Mesendoderm (in vitro differentiated cells): ENCODE measurements at regions not wholly inside any gene's neighbourhood (a gene's known extent, or its start where the extent isn't known, plus 50 kb on each side); places are given as distances from the start of the nearest gene placed in this dataset.

Source experiments
- DNase-seq: peaks from one replicate; pipeline ENCODE4 v3.0.0; 2013
- H2AK5ac ChIP-seq: 2 replicates; pipeline ENCODE4 v1.6.1; 2013; ENCODE audit warnings: low read length, inconsistent platforms
- H2BK120ac ChIP-seq: 2 replicates; pipeline ENCODE4 v1.6.1; 2013; ENCODE audit warnings: low read depth, mild to moderate bottlenecking, low read length, moderate library complexity, mixed read lengths
- H2BK15ac ChIP-seq: replicated peaks from 2 replicates; pipeline ENCODE4 v1.6.1; 2013; ENCODE audit warnings: low read depth, mild to moderate bottlenecking, moderate library complexity
- H2BK5ac ChIP-seq: 2 replicates; pipeline ENCODE4 v1.6.1; 2013; ENCODE audit warnings: low read length, inconsistent platforms
- H3K18ac ChIP-seq: 2 replicates; pipeline ENCODE4 v1.6.1; 2013; ENCODE audit warnings: mild to moderate bottlenecking, low read length, mixed read lengths
- H3K23ac ChIP-seq: one replicate; pipeline ENCODE4 v1.6.1; 2013; ENCODE audit warnings: low read length
- H3K27ac ChIP-seq: 2 replicates; pipeline ENCODE4 v1.5.1; 2013; ENCODE audit warnings: low read depth, mild to moderate bottlenecking, inconsistent platforms, low read length, moderate library complexity
- H3K27me3 ChIP-seq: 2 replicates; pipeline ENCODE4 v1.6.1; 2013; ENCODE audit warnings: low read length, control low read depth, mild to moderate bottlenecking, inconsistent platforms; ENCODE audit not compliant: insufficient read depth, poor library complexity
- H3K36me3 ChIP-seq: 2 replicates; pipeline ENCODE4 v1.6.1; 2013; ENCODE audit warnings: low read length, inconsistent platforms; ENCODE audit not compliant: control insufficient read depth, insufficient read depth
- H3K4ac ChIP-seq: one replicate; pipeline ENCODE4 v1.6.1; 2013; ENCODE audit warnings: low read depth, mild to moderate bottlenecking, low read length, moderate library complexity
- H3K4me1 ChIP-seq: 2 replicates; pipeline ENCODE4 v1.6.1; 2013; ENCODE audit warnings: low read depth, low read length, inconsistent platforms; ENCODE audit not compliant: control insufficient read depth
- H3K4me2 ChIP-seq: 2 replicates; pipeline ENCODE4 v1.6.1; 2013; ENCODE audit warnings: low read length
- H3K4me3 ChIP-seq: 2 replicates; pipeline ENCODE4 v1.5.1; 2013; ENCODE audit warnings: mild to moderate bottlenecking, low read length
- H3K56ac ChIP-seq: one replicate; pipeline ENCODE4 v1.6.1; 2013; ENCODE audit warnings: low read length
- H3K79me1 ChIP-seq: 2 replicates; pipeline ENCODE4 v1.6.1; 2013; ENCODE audit warnings: low read length, inconsistent platforms
- H3K79me2 ChIP-seq: 2 replicates; pipeline ENCODE4 v1.6.1; 2013; ENCODE audit warnings: mild to moderate bottlenecking, low read length; ENCODE audit not compliant: control insufficient read depth, insufficient read depth
- H3K9ac ChIP-seq: 2 replicates; pipeline ENCODE4 v1.6.1; 2013; ENCODE audit warnings: low read length, inconsistent platforms
- H4K5ac ChIP-seq: one replicate; pipeline ENCODE4 v1.6.1; 2013; ENCODE audit warnings: low read length
- H4K8ac ChIP-seq: one replicate; pipeline ENCODE4 v1.6.1; 2013; ENCODE audit warnings: low read depth, mild to moderate bottlenecking, control low read depth, low read length, moderate library complexity
- WGBS: extraction: QIAGEN DNeasy Blood & Tissue Kit; methylation state at CpG from one replicate; pipeline ENCODE4 v1.1.7; 2013; ENCODE audit warnings: low lambda C conversion rate, missing lambda C conversion rate; ENCODE audit not compliant: insufficient coverage; ENCODE audit errors: extremely low coverage; 5-methylcytosine and 5-hydroxymethylcytosine counted together

GRCh38 chr2:107202962-107203591 is 317.1 kb upstream of the ST6GAL2 start:
- no peak for DNase-seq
- H3K9ac ChIP-seq: no peak overlapping the region
- no peaks in the 10 kb centered on the region for H3K79me1 ChIP-seq
- H3K79me2 ChIP-seq: no peaks in the 10 kb centered on the region
- H2BK5ac ChIP-seq: no peak overlapping the region
- no peak overlapping the region for H3K18ac ChIP-seq
- no peak overlapping the region for H3K23ac ChIP-seq
- H3K56ac ChIP-seq: no peak overlapping the region
- H3K4ac ChIP-seq: no peak overlapping the region
- no peak overlapping the region for H3K4me3 ChIP-seq
- WGBS: no CpG with 5 or more reads among the region's 2 CpGs
- no peaks in the 10 kb centered on the region for H3K27me3 ChIP-seq
- no peak overlapping the region for H4K5ac ChIP-seq
- H2BK15ac ChIP-seq: no peak overlapping the region
- no peak overlapping the region for H3K4me2 ChIP-seq
- H4K8ac ChIP-seq: no peak overlapping the region
- H2BK120ac ChIP-seq: no peak overlapping the region
- H3K4me1 ChIP-seq: no peaks in the 10 kb centered on the region
- H2AK5ac ChIP-seq: no peak overlapping the region
- H3K36me3 ChIP-seq: no peaks in the 10 kb centered on the region
- no peak overlapping the region for H3K27ac ChIP-seq

- no CpG with 5 or more reads among the region's 9 CpGs for WGBS
- no peak for DNase-seq
Measured at GRCh38 chr2:107215401-107216350, 329.7 kb upstream of the ST6GAL2 start.

GRCh38 chr2:107218208-107218607 is 332.2 kb upstream of the ST6GAL2 start:
- Histone ChIP-seq H3K4me1 (no peaks in the 10 kb centered on the region), H3K27me3 (no peaks in the 10 kb centered on the region), H2BK5ac (no peak overlapping the region), H3K4me2 (no peak overlapping the region), H2AK5ac (no peak overlapping the region), H3K36me3 (no peaks in the 10 kb centered on the region), H3K56ac (no peak overlapping the region), H3K18ac (no peak overlapping the region), H2BK120ac (no peak overlapping the region), H4K8ac (no peak overlapping the region), H4K5ac (no peak overlapping the region), H3K4me3 (no peak overlapping the region), H3K27ac (no peak overlapping the region), H3K79me2 (no peaks in the 10 kb centered on the region), H3K9ac (no peak overlapping the region), H3K79me1 (no peaks in the 10 kb centered on the region), H2BK15ac (no peak overlapping the region), H3K23ac (no peak overlapping the region), H3K4ac (no peak overlapping the region)
- no peak for DNase-seq
- no CpG with 5 or more reads among the region's 1 CpG for WGBS

More at GRCh38 chr2:107215401-107216350, 329.7 kb upstream of the ST6GAL2 start:
- H3K4me1 ChIP-seq: no peaks in the 10 kb centered on the region
- H3K36me3 ChIP-seq: no peaks in the 10 kb centered on the region
- no peaks in the 10 kb centered on the region for H3K79me1 ChIP-seq
- H3K9ac ChIP-seq: no peak overlapping the region
- H3K18ac ChIP-seq: no peak overlapping the region
- no peak overlapping the region for H2BK15ac ChIP-seq
- H3K23ac ChIP-seq: no peak overlapping the region
- H3K4me3 ChIP-seq: no peak overlapping the region
- H2AK5ac ChIP-seq: no peak overlapping the region
- no peak overlapping the region for H3K4me2 ChIP-seq
- no peak overlapping the region for H2BK5ac ChIP-seq
- H3K4ac ChIP-seq: no peak overlapping the region
- H3K27me3 ChIP-seq: no peaks in the 10 kb centered on the region
- no peak overlapping the region for H3K56ac ChIP-seq
- H4K8ac ChIP-seq: no peak overlapping the region
- H3K27ac ChIP-seq: no peak overlapping the region
- H3K79me2 ChIP-seq: no peaks in the 10 kb centered on the region
- no peak overlapping the region for H4K5ac ChIP-seq
- H2BK120ac ChIP-seq: no peak overlapping the region

GRCh38 chr2:107222466-107222865 is 336.5 kb upstream of the ST6GAL2 start:
- Histone ChIP-seq H3K56ac (no peak overlapping the region), H3K4me3 (no peak overlapping the region), H4K8ac (no peak overlapping the region), H4K5ac (no peak overlapping the region), H3K4ac (no peak overlapping the region), H3K36me3 (no peaks in the 10 kb centered on the region), H3K4me1 (no peaks in the 10 kb centered on the region), H2AK5ac (no peak overlapping the region), H3K79me1 (no peaks in the 10 kb centered on the region), H3K27ac (no peak overlapping the region), H2BK15ac (no peak overlapping the region), H3K79me2 (no peaks in the 10 kb centered on the region), H3K9ac (no peak overlapping the region), H2BK5ac (no peak overlapping the region), H3K27me3 (no peaks in the 10 kb centered on the region), H3K23ac (no peak overlapping the region), H3K18ac (no peak overlapping the region), H2BK120ac (no peak overlapping the region), H3K4me2 (no peak overlapping the region)
- DNase-seq: peak; percentile 67

- Histone ChIP-seq H3K4me3 (no peak overlapping the region), H3K56ac (no peak overlapping the region), H4K5ac (no peak overlapping the region), H3K27ac (no peak overlapping the region), H3K27me3 (no peaks in the 10 kb centered on the region), H3K36me3 (no peaks in the 10 kb centered on the region), H2AK5ac (no peak overlapping the region), H4K8ac (no peak overlapping the region), H3K18ac (no peak overlapping the region), H3K79me2 (no peaks in the 10 kb centered on the region), H3K4ac (no peak overlapping the region), H3K23ac (no peak overlapping the region), H2BK5ac (no peak overlapping the region), H3K79me1 (no peaks in the 10 kb centered on the region), H3K9ac (no peak overlapping the region), H2BK15ac (no peak overlapping the region), H2BK120ac (no peak overlapping the region), H3K4me1 (no peaks in the 10 kb centered on the region), H3K4me2 (no peak overlapping the region)
- peak; percentile 52 for DNase-seq
- no CpG with 5 or more reads among the region's 5 CpGs for WGBS
Measured at GRCh38 chr2:107235491-107236254, 349.7 kb upstream of the ST6GAL2 start.
